HAP-1 (cell line): ENCODE measurements at regions not wholly inside any gene's neighbourhood (a gene's known extent, or its start where the extent isn't known, plus 50 kb on each side); places are given as distances from the start of the nearest gene placed in this dataset.

ENCODE experiments used
- DNase-seq, 2 experiments: peaks; one replicate each; pipeline ENCODE4 v3.0.0-alpha.2; 2016 to 2020; ENCODE audit warnings: low spot score in 2 of 2
- H3K27me3 ChIP-seq: fragments of 250-450 bp; sonication (Bioruptor Pico); 2 replicates; pipeline ENCODE4 v1.5.1; 2020; ENCODE audit warnings: low read depth, mild to moderate bottlenecking, moderate library complexity
- H3K36me3 ChIP-seq: fragments of 250-450 bp; sonication (Bioruptor Pico); replicated peaks from 2 replicates; pipeline ENCODE4 v1.5.1; 2020; ENCODE audit warnings: mild to moderate bottlenecking
- H3K4me1 ChIP-seq: fragments of 250-450 bp; sonication (Bioruptor Pico); 2 replicates; pipeline ENCODE4 v1.5.1; 2020; ENCODE audit warnings: mild to moderate bottlenecking
- H3K4me3 ChIP-seq: fragments of 250-450 bp; sonication (Bioruptor Pico); 2 replicates; pipeline ENCODE4 v1.5.1; 2020; ENCODE audit warnings: mild to moderate bottlenecking, moderate library complexity
- H3K9me3 ChIP-seq: fragments of 250-450 bp; sonication (Bioruptor Pico); 2 replicates; pipeline ENCODE4 v1.5.1; 2020; ENCODE audit warnings: mild to moderate bottlenecking, moderate library complexity
- in situ Hi-C: fragments of 300-500 bp; cut with MboI; formaldehyde crosslinking; loops from 3 replicates; pipeline ENCODE4 v1.14.3; 2020; ENCODE audit warnings: low sequenced_read_pairs, inconsistent platforms, mixed read lengths

GRCh38 chr7:117986645-117987269 lies 113.5 kb upstream of the CTTNBP2 start:
- in situ Hi-C loops, result no loop called here
- H3K36me3 ChIP-seq, result no peaks in the 10 kb centered on the region
- H3K4me3 ChIP-seq, result no peak overlapping the region
- no peaks in the 10 kb centered on the region; the same call in 1 of the 2 replicates for H3K27me3 ChIP-seq
- no peak for DNase-seq
- H3K4me1 ChIP-seq, result no peaks in the 10 kb centered on the region
- H3K9me3 ChIP-seq, result no peaks in the 10 kb centered on the region

GRCh38 chr7:117990834-117991233 lies 117.6 kb upstream of the CTTNBP2 start:
- Histone ChIP-seq H3K27me3 (no peaks in the 10 kb centered on the region; the same call in 1 of the 2 replicates), H3K9me3 (no peaks in the 10 kb centered on the region), H3K4me3 (no peak overlapping the region), H3K4me1 (no peaks in the 10 kb centered on the region), H3K36me3 (no peaks in the 10 kb centered on the region)
- in situ Hi-C loops, result no loop called here
- DNase-seq, result no peak

- in situ Hi-C loops, result no loop called here
- H3K4me1 ChIP-seq, result no peaks in the 10 kb centered on the region
- H3K27me3 ChIP-seq, result no peaks in the 10 kb centered on the region; the same call in 1 of the 2 replicates
- no peaks in the 10 kb centered on the region for H3K36me3 ChIP-seq
- no peaks in the 10 kb centered on the region for H3K9me3 ChIP-seq
- H3K4me3 ChIP-seq, result no peak overlapping the region
- DNase-seq, result no peak
Observed at GRCh38 chr7:117992635-117993376, 119.6 kb upstream of the CTTNBP2 start.

GRCh38 chr7:117993377-117994003 lies 120.2 kb upstream of the CTTNBP2 start:
- DNase-seq, result peak; percentile 71 to 74
- Histone ChIP-seq H3K9me3 (no peaks in the 10 kb centered on the region), H3K4me3 (no peak overlapping the region), H3K36me3 (no peaks in the 10 kb centered on the region), H3K4me1 (no peaks in the 10 kb centered on the region), H3K27me3 (no peaks in the 10 kb centered on the region; the same call in 1 of the 2 replicates)
- in situ Hi-C loops, result no loop called here

GRCh38 chr7:117995850-117996650 lies 122.8 kb upstream of the CTTNBP2 start:
- in situ Hi-C loops, result no loop called here
- no peaks in the 10 kb centered on the region for H3K4me1 ChIP-seq
- DNase-seq, result no peak
- no peak overlapping the region for H3K4me3 ChIP-seq
- H3K27me3 ChIP-seq, result no peaks in the 10 kb centered on the region
- H3K36me3 ChIP-seq, result no peaks in the 10 kb centered on the region
- H3K9me3 ChIP-seq, result no peaks in the 10 kb centered on the region

GRCh38 chr7:117997862-117998825 lies 124.9 kb upstream of the CTTNBP2 start:
- DNase-seq, result no peak
- in situ Hi-C loops, result no loop called here
- Histone ChIP-seq H3K36me3 (no peaks in the 10 kb centered on the region), H3K27me3 (no peaks in the 10 kb centered on the region), H3K4me3 (no peak overlapping the region), H3K4me1 (no peaks in the 10 kb centered on the region), H3K9me3 (no peaks in the 10 kb centered on the region)

GRCh38 chr7:118000480-118001202 lies 127.4 kb upstream of the CTTNBP2 start:
- no peaks in the 10 kb centered on the region for H3K27me3 ChIP-seq
- DNase-seq, result no peak
- no peaks in the 10 kb centered on the region for H3K4me1 ChIP-seq
- H3K4me3 ChIP-seq, result no peak overlapping the region
- H3K9me3 ChIP-seq, result no peaks in the 10 kb centered on the region
- H3K36me3 ChIP-seq, result no peaks in the 10 kb centered on the region
- in situ Hi-C loops, result no loop called here

- in situ Hi-C loops, result no loop called here
- H3K4me1 ChIP-seq, result no peaks in the 10 kb centered on the region
- H3K4me3 ChIP-seq, result no peak overlapping the region
- no peaks in the 10 kb centered on the region for H3K9me3 ChIP-seq
- no peaks in the 10 kb centered on the region for H3K27me3 ChIP-seq
- no peak for DNase-seq
- no peaks in the 10 kb centered on the region for H3K36me3 ChIP-seq
Observed at GRCh38 chr7:118003476-118003875, 130.2 kb upstream of the CTTNBP2 start.

- H3K9me3 ChIP-seq, result no peaks in the 10 kb centered on the region
- no peak for DNase-seq
- in situ Hi-C loops, result no loop called here
- H3K36me3 ChIP-seq, result no peaks in the 10 kb centered on the region
- no peak overlapping the region for H3K4me3 ChIP-seq
- H3K4me1 ChIP-seq, result no peaks in the 10 kb centered on the region
- H3K27me3 ChIP-seq, result no peaks in the 10 kb centered on the region
Observed at GRCh38 chr7:118005026-118005425, 131.8 kb upstream of the CTTNBP2 start.

- no peak overlapping the region for H3K4me3 ChIP-seq
- no peak for DNase-seq
- H3K9me3 ChIP-seq, result no peaks in the 10 kb centered on the region
- in situ Hi-C loops, result no loop called here
- H3K27me3 ChIP-seq, result no peaks in the 10 kb centered on the region
- no peaks in the 10 kb centered on the region for H3K4me1 ChIP-seq
- no peaks in the 10 kb centered on the region for H3K36me3 ChIP-seq
Observed at GRCh38 chr7:118006979-118007378, 133.7 kb upstream of the CTTNBP2 start.

GRCh38 chr7:118009419-118009818 lies 136.2 kb upstream of the CTTNBP2 start:
- Histone ChIP-seq H3K4me1 (no peaks in the 10 kb centered on the region), H3K36me3 (no peaks in the 10 kb centered on the region), H3K4me3 (no peak overlapping the region), H3K9me3 (no peaks in the 10 kb centered on the region), H3K27me3 (no peaks in the 10 kb centered on the region)
- DNase-seq, result no peak
- in situ Hi-C loops, result no loop called here

- Histone ChIP-seq H3K27me3 (no peaks in the 10 kb centered on the region), H3K4me3 (no peak overlapping the region), H3K9me3 (no peaks in the 10 kb centered on the region), H3K4me1 (no peaks in the 10 kb centered on the region), H3K36me3 (no peaks in the 10 kb centered on the region)
- in situ Hi-C loops, result no loop called here
- no peak for DNase-seq
Observed at GRCh38 chr7:118011652-118012051, 138.4 kb upstream of the CTTNBP2 start.
